Stimulated activated CD4-positive, alpha-beta T cell treated with anti-CD3 and anti-CD28 coated beads, Interleukin-12 subunit alpha, Interleukin-12 subunit beta, amount 100 ng/mL, for 4 hours (primary cell): ENCODE measurements at regions not wholly inside any gene's neighbourhood (a gene's known extent, or its start where the extent isn't known, plus 50 kb on each side); places are given as distances from the start of the nearest gene placed in this dataset.

Experiments
- DNase-seq: peaks from one replicate; pipeline ENCODE4 v3.0.0-alpha.2; 2020

DNA sequence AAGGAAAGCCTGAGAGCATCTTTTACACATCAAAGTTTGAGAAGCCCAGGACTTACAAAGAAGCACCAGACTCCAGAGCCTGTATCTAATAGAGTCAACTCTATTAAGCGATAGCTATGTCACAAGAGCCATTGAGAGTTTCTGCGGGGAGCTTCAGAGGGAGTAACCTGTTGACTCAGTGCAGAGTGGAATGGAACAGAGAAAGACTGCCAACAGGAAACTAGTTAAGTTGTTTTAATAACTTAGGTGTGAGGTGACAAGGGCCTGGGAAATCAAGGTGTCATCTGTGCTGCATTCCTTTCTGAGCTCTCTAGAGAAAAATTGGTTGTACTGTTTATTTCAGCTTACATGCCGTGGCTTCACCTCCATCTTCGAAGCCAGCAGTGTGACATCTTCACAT is 513.8 kb upstream of the POU3F3 start:
- no peak for DNase-seq

DNA sequence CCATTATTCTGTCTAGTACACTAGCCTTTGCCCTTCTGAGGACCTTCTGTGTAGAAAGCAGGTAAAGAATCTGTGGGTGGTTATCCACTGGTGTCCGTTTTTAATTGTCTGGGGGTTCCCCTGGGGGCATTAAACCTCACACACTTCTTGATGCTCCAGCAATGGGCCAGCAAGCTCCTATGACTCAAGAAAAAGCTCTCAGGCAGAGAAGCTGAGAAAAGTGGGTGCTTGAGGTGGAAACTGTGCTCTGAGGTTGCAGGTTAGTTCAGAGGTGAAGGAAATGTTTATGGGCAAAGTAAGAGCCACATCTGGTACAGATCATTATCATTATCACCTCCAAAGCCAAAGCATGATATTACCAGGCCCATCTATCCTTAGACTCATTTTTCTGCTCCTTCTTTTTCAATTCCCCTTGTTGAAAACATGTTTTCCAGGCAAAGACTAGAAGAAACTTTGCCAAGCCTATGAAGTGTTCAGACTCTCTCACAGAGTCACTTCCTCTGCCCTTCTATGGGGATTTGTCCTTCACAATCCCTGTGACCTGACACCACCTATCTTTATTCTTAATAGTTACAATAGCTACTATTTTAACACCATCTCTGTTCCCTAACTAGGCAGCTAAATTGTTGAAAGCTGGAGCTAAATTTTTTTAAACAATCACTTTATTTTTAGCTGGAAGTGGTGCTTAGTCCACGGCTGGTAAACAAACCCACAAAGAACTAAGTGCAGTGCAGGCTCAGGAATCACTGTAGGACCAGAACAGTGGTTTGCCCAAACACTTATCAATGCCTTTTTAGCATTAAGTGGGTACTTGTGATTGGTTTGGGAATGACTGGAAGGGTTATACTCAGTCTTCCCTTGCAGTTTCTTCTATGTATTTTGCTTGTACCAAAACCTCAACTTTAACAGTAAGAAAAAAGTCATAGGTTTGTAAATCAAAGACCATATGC is 512.8 kb upstream of the POU3F3 start:
- DNase-seq: no peak

DNA sequence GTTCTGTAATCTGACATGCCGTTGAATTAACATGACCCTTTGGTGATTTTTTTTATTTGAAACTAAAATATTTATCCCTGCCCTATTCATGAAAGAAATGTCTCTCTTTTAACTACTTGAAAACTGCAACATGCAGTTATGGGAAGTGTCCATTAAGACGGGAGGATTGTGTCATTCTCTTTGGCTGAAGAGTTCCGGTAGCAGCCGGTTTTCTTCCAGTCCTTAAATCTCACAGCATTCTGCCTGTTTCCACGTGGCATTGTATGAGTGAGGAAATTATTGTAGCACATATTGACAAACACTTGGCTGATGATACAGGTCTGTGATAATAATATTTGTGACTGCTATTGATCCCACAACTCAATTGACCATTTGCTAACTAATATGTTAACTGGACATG is 509.6 kb upstream of the POU3F3 start:
- DNase-seq: no peak

DNA sequence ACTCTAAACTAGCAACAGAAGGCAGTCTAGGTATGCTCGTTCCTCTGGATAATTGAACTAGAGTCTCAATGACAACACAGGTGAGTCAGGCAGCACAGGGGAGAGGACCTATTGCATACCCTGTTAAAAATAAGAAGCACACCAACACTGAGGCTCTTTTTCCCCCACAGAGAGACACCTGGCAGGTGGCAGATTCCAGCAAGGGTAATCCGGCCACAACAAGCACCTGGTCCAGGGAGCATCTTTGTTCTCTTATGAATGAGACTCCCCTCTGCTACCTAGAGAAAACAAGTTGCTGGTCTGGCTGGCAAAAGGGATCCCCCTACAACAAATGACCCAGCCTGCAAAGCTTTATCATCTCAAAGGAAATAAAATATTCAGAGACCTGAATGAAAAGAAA is 508.9 kb upstream of the POU3F3 start:
- no peak for DNase-seq

DNA sequence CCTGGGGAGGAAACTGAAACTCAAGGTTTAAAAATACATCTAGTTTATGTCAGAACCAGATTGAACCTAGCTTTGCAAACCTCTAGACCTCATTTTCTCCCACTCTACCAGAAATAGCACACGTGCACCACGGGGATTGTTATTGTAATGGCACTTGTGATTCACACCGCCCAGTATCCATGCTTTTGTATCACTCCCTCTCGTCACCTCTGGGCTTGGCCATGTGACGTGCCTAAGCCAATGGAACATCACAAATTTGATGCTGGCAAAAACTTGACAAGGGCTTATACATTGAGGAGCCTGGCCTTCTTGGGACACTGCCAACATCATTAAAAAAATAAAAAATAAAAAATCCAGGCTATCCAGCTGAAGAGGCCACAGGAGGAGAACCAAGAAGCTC is 495.8 kb upstream of the POU3F3 start:
- DNase-seq: no peak

DNA sequence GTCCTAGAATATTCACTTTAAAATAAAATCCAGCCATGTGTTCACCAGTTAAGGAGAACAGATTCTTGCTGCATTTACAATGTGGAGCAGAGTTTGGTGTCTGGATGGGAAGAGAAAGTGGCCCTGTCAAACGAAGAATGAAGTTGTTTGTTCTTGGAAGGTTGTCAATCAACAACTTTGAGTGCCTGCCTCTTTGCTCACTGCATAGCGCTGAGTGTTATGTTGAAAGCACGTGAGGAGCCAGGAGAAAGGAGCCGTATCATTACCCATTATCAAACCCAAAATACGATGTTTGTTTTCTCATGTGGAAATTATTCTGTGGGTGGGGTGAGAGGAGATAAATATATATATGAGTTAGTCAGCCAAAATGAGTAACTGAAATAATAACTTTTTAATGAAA is 492.5 kb upstream of the POU3F3 start:
- no peak for DNase-seq

DNA sequence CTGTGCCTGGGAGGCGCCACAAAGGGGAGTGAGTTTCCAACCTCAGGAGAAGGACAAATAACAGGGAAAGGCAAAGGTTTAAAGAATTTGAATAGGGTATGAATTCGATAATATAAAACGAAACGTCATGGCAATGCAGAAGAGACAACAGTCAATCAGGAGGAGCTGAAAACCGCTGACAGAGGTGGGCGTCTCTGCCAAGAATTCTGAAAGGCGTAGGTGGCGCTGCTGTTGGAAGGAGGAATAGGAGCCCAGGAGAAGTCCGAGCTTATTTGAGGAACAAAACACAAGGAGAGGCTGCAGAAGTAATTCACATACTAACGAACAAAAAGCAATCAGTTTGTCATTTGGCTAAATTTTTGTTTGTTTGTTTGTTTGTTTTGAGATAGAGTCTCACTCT is 485.8 kb upstream of the POU3F3 start:
- no peak for DNase-seq

DNA sequence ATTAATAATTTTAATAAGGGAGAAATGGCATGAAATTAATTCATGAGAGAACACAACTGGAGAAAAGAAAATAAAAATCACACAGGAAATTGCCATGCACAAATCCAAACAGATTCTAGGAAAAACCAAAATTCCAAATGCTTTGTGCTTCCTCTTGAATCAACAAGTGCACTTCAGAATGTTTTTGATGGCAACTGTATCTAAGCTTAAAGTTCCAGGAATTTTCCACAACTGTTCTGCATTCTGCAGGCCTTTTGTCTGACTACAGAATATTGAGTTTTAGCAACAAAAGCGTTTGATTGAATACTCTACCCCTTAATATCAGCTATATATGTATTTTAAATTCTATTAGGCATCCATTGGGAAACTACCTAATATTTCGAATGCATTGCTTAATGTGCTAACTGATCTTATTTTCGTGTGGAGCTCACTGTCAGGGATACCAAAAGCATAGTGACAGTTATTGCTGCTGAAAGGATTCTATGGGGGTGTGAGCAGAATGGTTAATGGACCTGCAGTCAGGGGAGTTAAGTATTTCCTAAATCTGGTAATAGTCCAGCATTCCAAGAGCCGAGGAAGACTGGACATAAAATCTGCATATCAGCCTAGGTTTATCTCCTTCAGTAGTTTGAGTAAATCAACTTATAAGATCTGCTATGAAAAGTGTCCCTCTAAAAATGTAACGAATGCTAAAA is 482.7 kb upstream of the POU3F3 start:
- no peak for DNase-seq

DNA sequence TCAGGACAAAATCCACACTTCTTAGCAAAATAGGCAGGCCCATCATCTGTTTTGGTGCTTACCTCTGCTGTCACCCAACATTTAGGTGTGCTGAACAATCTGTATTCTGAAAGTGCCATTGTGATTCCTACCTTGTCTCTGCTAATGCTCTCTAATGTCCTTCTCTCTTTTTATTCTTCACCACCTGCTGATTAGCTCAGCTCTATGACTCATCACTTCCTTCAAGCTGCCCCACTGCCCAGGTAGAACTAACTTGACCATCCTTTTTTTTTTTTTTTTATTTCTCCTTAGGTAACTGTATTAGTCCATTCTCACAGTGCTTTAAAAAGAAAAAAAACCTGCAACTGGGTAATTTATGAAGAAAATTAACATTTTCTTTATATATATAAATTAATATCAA is 478.7 kb upstream of the POU3F3 start:
- DNase-seq: no peak

DNA sequence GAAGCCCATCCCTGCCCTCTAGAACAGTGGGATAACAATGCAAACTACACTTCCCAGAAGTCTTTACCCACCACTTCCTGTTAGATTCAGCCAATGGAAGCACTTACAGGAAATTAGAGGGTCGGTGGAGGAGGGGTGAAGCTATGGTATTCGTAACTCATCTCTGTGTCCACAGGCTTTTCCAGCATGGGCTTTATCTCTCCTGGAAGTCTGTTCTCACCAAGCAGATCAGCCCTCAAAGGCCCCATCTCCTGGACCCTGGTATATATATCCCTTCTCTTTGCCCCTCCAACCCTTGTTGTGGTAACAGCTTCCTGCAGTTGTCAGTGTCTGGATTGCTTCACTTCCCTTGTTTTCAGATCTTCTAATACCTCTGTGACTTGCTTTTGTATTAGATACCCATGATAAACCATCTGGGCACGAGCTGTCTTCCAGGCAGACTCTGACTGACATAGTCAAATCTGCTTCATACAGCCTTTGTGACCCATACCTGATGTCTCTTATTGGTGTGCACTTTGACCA is 475.0 kb upstream of the POU3F3 start:
- peak; percentile 2 for DNase-seq

DNA sequence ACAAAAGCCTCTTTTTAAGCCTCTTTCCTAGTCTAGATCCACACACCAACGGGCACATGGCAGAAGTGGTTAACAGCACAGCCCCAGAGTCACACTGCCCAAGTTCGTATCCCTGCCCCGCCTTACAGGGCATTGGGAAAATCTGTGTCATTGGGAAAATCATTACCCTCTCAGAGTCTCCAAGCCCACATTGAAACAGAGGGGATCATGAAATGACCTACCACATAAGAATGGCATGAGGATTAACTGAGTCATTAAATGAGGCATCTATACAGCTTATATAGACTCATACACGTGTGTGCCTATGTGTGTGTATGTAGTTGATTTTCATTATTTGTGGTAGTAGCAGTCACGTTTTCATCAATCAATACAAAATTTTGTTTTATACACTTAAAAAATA is 469.0 kb upstream of the POU3F3 start:
- no peak for DNase-seq

DNA sequence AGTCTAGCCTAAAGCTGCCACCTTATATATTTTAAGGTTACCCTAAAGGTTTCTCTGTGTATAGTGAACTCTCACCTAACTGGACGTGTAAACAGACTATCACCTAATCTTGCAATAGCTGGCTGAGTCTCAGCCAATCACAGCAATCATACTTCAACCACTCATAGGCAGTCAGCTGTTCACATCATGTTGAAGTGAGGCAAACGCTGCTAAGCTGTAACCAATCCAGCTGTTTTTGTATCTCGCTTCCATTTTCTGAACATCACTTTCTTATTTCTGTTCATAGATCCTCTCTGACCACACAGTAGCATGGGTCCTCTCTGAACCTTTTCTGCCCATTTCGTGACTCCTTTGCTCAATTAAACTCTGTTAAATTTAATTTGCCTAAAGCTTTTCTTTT is 468.2 kb upstream of the POU3F3 start:
- no peak for DNase-seq

DNA sequence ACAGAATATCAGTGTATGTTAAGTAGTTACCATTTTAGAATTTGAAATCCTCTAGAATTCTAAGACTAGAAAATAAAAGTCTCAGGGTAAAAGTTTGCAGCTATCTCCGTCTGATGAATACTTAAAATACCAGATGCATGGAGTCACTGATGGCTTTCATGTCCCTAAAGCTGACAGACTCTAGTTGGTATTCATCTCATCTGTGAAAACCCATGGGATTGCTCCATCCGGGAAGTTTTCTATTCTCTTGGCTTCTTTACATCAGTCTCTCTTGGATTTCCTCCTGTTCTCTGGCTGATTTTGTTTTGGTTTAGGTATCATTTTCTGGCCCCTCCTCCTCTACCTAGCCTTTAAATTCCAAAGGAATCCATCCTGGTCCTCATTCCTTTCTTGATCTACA is 465.6 kb upstream of the POU3F3 start:
- DNase-seq: no peak

DNA sequence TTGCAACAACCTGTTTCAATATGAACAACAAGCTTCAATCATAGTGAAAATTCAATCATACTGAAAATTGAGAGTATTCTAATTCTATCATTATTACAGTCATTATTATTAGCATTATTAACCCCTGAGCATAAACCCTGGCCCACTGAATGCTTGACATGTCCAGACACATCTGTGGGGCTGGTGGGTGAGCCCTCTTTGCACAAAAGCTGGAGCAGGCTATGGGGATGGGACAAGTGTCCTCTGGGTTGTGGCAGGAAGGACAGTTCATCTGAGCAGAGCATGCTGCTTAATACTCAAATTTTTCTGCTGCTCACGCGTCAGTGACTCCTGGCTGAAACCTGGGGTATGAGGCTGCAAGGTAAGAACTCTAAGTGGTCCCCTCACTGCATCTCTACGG is 451.1 kb upstream of the POU3F3 start:
- no peak for DNase-seq

DNA sequence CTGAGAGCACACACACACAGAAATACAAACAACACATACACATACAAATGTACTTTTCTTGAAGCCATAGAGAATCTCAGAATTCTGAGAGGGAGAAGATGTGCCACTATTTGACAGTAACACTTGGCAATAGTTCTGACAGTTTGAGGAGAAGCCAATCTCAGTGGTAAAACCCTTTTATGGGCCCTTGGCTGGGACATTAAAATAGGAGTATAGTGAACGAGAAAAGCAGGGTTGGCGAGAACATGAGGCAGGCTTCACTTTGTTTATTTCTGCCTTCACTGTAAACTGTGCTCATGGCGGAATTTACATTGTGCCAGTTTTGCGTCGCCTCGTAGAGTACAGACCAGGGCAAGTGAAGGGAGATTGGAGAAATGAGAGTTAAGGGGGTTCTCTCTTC is 449.4 kb upstream of the POU3F3 start:
- DNase-seq: no peak

DNA sequence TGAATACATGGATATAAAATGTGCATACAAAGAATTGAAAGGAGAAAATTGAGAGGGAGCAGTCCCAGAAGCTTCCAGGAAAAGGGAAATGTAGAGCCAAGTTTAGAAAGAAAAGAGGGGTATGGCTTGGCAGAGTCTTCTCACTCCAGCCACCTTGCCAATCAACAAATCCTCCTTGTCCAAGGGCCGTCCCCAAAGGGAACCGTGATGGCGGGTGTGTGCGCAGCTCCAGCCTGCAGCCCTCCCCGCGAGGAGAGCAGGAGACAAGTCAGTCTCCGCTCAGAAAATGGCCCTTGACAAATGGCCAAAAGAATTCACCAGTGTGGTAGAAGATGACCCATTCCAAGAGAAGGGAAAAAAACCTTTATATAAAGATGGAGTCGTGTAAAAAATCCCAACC is 448.3 kb upstream of the POU3F3 start:
- no peak for DNase-seq

DNA sequence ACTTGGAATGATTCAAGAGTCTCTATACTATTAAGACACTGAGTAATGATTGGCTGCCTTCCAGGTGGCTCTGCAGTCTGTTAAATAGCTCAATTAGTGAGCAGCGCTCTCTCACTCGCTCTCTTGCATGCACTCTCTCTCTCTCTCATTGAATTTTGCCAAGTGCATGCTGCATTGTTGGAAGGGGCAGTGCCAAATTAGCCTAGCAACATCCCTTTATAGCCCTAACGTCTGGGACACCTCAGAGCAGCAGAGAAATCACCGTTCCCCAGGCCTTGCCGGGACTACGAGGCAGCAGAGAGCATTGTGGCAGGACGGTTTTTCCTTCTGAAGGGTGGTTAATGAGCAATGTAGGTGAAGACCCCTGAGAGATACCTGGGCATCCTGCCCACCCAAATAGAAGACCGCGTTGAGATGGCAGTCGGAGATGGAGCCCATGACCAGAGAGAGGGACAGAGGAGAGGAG is 447.6 kb upstream of the POU3F3 start:
- no peak for DNase-seq

DNA sequence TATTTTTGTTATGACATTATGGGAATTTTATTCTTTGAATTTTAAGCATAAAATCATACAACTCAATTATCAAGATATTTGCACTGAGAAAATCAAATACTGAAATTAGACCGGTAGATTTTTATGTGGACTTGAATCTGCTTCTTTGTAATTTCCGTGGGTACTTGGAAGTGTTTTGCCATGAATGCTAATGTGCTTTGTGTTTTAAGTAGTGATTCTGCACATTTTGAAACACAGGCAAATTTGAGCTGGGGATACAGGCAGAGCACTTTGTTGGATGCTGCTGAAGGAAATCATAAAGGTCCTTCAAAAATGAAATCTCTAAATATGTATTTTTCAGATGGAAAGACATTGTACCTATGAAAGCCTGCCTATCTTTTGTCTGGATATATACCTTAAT is 446.3 kb upstream of the POU3F3 start:
- no peak for DNase-seq

DNA sequence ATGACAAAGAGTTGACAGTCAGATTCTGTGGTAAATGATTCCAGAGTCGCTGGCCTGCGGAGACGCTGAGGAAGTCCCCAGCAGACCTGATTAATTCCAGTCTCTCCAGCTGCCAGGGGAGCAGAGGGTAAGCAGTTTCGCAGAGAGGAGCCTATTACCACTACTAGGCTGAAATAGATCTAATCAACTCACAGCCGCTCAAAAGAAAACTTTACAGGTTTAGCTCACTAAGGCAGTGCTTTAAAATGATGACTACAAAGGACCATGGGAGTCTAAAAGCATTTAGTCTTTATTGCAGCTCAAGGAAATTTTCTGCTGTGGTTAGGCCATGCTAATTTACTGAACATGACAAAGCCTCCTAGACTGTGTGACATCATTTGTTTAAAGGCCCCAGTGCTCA is 445.6 kb upstream of the POU3F3 start:
- DNase-seq: no peak

DNA sequence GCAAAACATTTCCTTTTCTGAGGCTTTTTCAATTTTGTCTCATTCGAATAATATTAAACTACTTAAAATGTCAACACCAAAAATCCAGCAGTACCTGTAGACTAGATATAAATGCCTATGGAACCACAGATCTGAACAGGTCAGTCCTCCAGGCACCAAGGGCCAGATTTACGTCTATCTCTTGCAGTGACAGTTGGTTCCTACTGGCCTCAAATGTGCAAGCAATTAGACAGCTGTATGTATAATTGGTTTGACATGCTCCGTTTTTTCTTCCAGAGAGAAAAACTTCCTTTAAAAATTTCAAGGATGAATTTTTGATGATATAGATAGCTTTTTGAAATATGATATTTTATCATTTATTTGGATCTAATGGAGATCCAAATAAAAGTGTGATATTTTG is 443.8 kb upstream of the POU3F3 start:
- DNase-seq: no peak

DNA sequence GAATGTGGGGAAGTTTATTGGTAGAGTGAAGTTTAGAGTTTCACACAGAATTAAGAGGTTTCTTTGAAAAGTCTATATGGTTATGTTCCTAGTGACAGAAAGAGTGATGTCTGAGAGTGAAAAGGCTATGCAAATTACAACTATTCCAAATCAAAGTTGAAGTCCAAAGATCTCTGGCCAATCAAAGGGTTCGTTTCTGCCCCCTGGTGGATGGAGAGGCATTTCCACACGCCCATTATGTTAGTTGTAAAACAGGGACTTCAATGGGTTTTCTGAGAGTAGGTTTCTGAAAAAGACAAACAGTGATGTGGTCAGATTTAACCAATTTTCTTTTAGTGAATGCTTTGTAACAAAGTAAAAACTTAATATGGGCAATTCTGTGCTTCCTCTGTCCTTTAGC is 441.5 kb upstream of the POU3F3 start:
- no peak for DNase-seq

DNA sequence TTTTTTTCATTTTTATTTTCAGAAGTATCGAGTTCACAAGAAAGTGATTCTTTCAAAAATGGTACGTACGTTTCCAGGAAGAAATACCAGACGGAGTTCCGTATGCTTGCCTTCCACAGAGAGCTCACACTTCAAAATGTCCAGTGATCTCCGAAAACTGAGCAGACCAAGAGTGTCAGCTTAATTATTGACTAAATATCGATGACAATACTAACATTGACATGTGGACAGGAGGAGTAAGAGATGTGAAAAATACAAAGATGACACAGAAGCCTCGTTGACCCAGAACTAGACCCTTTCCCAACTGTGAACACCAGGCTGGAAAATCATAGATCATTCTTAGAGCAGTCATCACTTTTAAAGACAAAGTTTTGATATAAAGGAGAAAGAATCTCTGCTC is 440.0 kb upstream of the POU3F3 start:
- DNase-seq: no peak

DNA sequence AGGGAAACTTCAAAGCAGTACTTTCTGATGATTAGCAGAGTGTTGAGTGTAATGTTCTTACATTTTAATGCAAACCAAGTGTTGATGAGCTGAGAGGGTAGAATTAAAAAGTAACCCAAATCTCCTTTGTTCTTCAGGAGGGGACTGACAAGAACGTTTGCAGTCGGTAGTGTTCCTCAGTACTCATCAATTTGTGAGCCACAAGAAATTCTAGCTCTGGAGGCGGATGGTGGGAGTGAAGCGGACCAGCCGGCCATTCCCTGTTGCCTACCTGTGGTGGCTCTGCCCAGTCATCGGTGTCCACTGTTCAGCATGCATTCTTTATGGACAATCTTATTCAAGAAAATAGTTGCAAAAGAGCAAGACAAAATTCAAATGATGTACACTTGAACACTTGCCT is 438.6 kb upstream of the POU3F3 start:
- no peak for DNase-seq

DNA sequence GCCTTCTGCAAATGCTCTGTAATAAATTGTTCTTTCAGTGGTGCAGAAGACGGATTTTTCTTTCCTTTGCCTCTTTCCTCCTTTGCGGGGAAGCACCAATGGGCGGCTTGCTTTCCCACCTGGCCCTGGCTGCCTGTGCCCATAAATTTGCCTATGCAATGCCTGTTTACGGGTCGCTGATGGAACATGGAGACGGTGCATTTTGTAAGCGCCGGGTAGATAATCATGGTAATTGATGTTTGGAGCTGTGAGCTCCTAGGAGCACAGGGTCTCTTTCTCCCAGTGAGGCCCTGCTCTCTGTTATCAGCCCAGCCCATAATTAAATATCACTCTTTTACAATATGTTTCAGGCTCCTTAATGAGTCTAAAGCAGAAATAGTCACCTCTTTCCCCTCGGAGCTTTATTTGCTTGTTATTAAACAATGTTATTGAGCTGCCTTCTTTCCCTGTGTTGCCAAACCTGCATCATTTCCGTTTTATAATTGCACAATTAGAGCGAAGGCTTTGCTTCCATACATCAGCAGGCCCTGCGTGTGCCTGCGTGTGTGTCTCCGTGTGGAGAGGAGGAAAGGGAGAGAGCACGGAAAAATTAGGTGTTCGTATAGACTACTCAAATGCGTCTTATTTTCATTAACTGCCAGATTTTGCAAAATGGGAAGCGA is 437.4 kb upstream of the POU3F3 start:
- DNase-seq: no peak
